HepG2 (cell line): ENCODE measurements at regions not wholly inside any gene's neighbourhood (a gene's known extent, or its start where the extent isn't known, plus 50 kb on each side); places are given as distances from the start of the nearest gene placed in this dataset.

ENCODE experiments used
- ATAC-seq: fragments of 200-7000 bp; cut with Tn5 transposase; 3 replicates; pipeline ENCODE4 v1.9.1; 2020; ENCODE audit warnings: mild to moderate bottlenecking, moderate library complexity
- BruUV-seq: library from RNA; stranded (reverse); fragments of 400-500 nt; replicated peaks from 2 replicates; lab custom pipeline; 2021; lab: Mats Ljungman, UMichigan
- CTCF ChIA-PET: fragments of 300-600 bp; formaldehyde crosslinking; extraction: SDS; loops from one replicate; lab custom pipeline; 2021; ENCODE audit warnings: low total read pairs, inconsistent platforms, low intra/inter-chr PET ratio; lab: Yijun Ruan, JAX
- POLR2A ChIA-PET: fragments of 350-600 bp; sonication (Branson Sonifier 250); formaldehyde crosslinking; loops from one replicate; lab custom pipeline; 2020; ENCODE audit warnings: antibody characterized with exemption, inconsistent platforms; lab: Yijun Ruan, JAX
- DNase-seq: peaks from one replicate; pipeline ENCODE4 v3.0.0-alpha.2; 2015; ENCODE audit warnings: low spot score
- FAIRE-seq: peaks from 3 replicates; lab custom pipeline; 2011; peaks lifted over from hg19 to GRCh38; lab: Jason Lieb, UNC
- H2AFZ ChIP-seq: one replicate; pipeline ENCODE4 v1.6.1; 2011; ENCODE audit warnings: low read length, inconsistent platforms
- H3K27ac ChIP-seq: fragments of 300-600 bp; 3 replicates; pipeline ENCODE4 v1.8.0; 2011; ENCODE audit warnings: mixed run types, mild to moderate bottlenecking, mixed read lengths, low read length, inconsistent platforms; ENCODE audit not compliant: insufficient read depth; ENCODE audit errors: extremely low read length
- H3K27me3 ChIP-seq, 2 experiments: fragments of 200-600 bp in 1 of 2; 2 replicates in 1 of 2; 3 replicates in 1 of 2; pipeline versions ENCODE4 v1.6.0 to v1.8.0; 2011; ENCODE audit warnings: low read length in 2 of 2, mild to moderate bottlenecking in 2 of 2, moderate library complexity in 2 of 2, inconsistent platforms in 1 of 2; ENCODE audit not compliant: insufficient read depth in 2 of 2, control insufficient read depth in 1 of 2
- H3K36me3 ChIP-seq, 2 experiments: fragments of 200-600 bp in 1 of 2; replicated peaks in 1 of 2; 2 replicates in 1 of 2; 3 replicates in 1 of 2; pipeline versions ENCODE4 v1.5.1 to v1.8.0; 2011; ENCODE audit warnings: low read length in 2 of 2, inconsistent platforms in 1 of 2; ENCODE audit not compliant: insufficient read depth in 2 of 2, control insufficient read depth in 1 of 2
- H3K4me1 ChIP-seq: 2 replicates; pipeline ENCODE4 v1.5.1; 2012; ENCODE audit warnings: low read length, inconsistent platforms; ENCODE audit not compliant: insufficient read depth
- H3K4me2 ChIP-seq: 2 replicates; pipeline ENCODE4 v1.6.0; 2011; ENCODE audit warnings: low read depth, low read length, inconsistent platforms
- H3K4me3 ChIP-seq, 3 experiments: fragments of 200-600 bp in 1 of 3; sonication (generic), shearing (Covaris generic) in 1 of 3; replicated peaks in 1 of 3; 2 replicates each; pipeline ENCODE4 v1.5.1; 2011 to 2016; ENCODE audit warnings: low read length in 3 of 3, inconsistent platforms in 2 of 3, low read depth in 2 of 3, mild to moderate bottlenecking in 2 of 3, control low read depth in 1 of 3, mixed read lengths in 1 of 3; ENCODE audit not compliant: insufficient read depth in 1 of 3
- H3K79me2 ChIP-seq: one replicate; pipeline ENCODE4 v1.6.1; 2011; ENCODE audit warnings: low read length, inconsistent platforms; ENCODE audit not compliant: insufficient read depth
- H3K9ac ChIP-seq: 2 replicates; pipeline ENCODE4 v1.6.0; 2011; ENCODE audit warnings: mild to moderate bottlenecking, low read depth, low read length, inconsistent platforms; ENCODE audit not compliant: insufficient read depth
- H3K9me3 ChIP-seq: 2 replicates; pipeline ENCODE4 v1.5.1; 2012; ENCODE audit warnings: mild to moderate bottlenecking, low read length
- H4K20me1 ChIP-seq: 2 replicates; pipeline ENCODE4 v1.6.0; 2011; ENCODE audit warnings: inconsistent platforms, mild to moderate bottlenecking, low read length, moderate library complexity; ENCODE audit not compliant: insufficient read depth
- MBNL3 ChIP-seq: fragments of 250-450 bp; sonication (Bioruptor Pico); conservative IDR thresholded peaks from 2 replicates; pipeline ENCODE4 v1.8.0; 2022; ENCODE audit warnings: mild to moderate bottlenecking, inconsistent platforms
- NFE2L2 ChIP-seq: fragments of 150-350 bp; IDR thresholded peaks from 2 replicates; pipeline ENCODE4 v1.6.1; 2014; ENCODE audit warnings: low read length
- SNAPC4 ChIP-seq: sonication (generic); formaldehyde crosslinking; IDR thresholded peaks from 2 replicates; pipeline ENCODE4 v1.4.0; 2020; ENCODE audit warnings: mild to moderate bottlenecking, missing genetic modification reagents
- ZNF263 ChIP-seq: sonication (generic); formaldehyde crosslinking; IDR thresholded peaks from 2 replicates; pipeline ENCODE4 v1.4.0; 2020; ENCODE audit warnings: missing genetic modification reagents
- ZNF343 ChIP-seq: sonication (generic); formaldehyde crosslinking; IDR thresholded peaks from 2 replicates; pipeline ENCODE4 v1.4.0; 2020; ENCODE audit warnings: mild to moderate bottlenecking, missing genetic modification reagents
- ZNF691 ChIP-seq: sonication (generic); formaldehyde crosslinking; IDR thresholded peaks from 2 replicates; pipeline ENCODE4 v1.4.0; 2020; ENCODE audit warnings: missing genetic modification reagents, low read depth, mild to moderate bottlenecking, borderline replicate concordance
- WGBS: methylation state at CpG from one replicate; pipeline ENCODE4 v1.1.6; 2017; ENCODE audit warnings: low lambda C conversion rate; 5-methylcytosine and 5-hydroxymethylcytosine counted together
- in situ Hi-C: cut with HindIII; loops from 2 replicates; pipeline ENCODE4 v1.10.0; 2017; ENCODE audit warnings: low pct_unique_long_range_greater_than_20kb; ENCODE audit not compliant: extremely low pct_ligation_motif_present
- intact Hi-C: fragments of 100-400 bp; cut with micrococcal nuclease; formaldehyde crosslinking; loops from one replicate; pipeline ENCODE4 v1.10.0; 2022; ENCODE audit not compliant: unreplicated experiment
- TF ChIP-seq, protein P1 (sequence below): sonication (generic); formaldehyde crosslinking; IDR thresholded peaks from 2 replicates; pipeline ENCODE4 v1.5.0; 2020; ENCODE audit warnings: mild to moderate bottlenecking, missing genetic modification reagents
- TF ChIP-seq, protein P2 (sequence below): IDR thresholded peaks from 2 replicates; pipeline ENCODE4 v1.6.1; 2016; ENCODE audit warnings: mild to moderate bottlenecking, missing biosample characterization, missing genetic modification reagents

DNA sequence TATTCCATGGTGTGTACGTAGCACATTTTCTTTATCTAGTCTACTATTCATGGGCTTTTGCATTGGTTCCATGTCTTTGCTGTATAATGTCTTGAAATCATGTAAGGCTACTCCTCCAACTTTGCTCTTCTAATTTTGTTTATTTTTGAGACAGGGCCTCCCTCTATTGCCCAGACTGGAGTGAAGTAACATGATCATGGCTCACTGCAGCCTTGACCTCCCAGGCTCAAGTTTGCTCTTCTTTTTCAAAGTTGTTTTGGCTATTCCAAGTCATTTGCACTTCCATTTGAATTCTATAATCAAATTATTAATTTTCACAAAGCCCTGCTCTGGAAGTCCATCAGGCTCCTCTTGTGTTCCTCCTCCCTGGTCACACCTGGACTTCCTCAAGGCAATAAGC, 90.2 kb upstream of the SGIP1 start:
- H3K4me1 ChIP-seq: no peaks in the 10 kb centered on the region
- 83% methylated on average over 1 of the region's 1 CpG for WGBS
- H2AFZ ChIP-seq: no peak overlapping the region
- no peak overlapping the region for H3K9ac ChIP-seq
- TF ChIP-seq ZNF343 (no peak), MBNL3 (CRISPR knock-in tag) (no peak), ZNF691 (CRISPR knock-in tag) (no peak), ZNF263 (CRISPR knock-in tag) (no peak), SNAPC4 (CRISPR knock-in tag) (no peak), NFE2L2 (no peak)
- TF ChIP-seq, protein P1, sequence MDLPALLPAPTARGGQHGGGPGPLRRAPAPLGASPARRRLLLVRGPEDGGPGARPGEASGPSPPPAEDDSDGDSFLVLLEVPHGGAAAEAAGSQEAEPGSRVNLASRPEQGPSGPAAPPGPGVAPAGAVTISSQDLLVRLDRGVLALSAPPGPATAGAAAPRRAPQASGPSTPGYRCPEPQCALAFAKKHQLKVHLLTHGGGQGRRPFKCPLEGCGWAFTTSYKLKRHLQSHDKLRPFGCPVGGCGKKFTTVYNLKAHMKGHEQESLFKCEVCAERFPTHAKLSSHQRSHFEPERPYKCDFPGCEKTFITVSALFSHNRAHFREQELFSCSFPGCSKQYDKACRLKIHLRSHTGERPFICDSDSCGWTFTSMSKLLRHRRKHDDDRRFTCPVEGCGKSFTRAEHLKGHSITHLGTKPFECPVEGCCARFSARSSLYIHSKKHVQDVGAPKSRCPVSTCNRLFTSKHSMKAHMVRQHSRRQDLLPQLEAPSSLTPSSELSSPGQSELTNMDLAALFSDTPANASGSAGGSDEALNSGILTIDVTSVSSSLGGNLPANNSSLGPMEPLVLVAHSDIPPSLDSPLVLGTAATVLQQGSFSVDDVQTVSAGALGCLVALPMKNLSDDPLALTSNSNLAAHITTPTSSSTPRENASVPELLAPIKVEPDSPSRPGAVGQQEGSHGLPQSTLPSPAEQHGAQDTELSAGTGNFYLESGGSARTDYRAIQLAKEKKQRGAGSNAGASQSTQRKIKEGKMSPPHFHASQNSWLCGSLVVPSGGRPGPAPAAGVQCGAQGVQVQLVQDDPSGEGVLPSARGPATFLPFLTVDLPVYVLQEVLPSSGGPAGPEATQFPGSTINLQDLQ (CRISPR knock-in tag): no peak
- TF ChIP-seq, protein P2, sequence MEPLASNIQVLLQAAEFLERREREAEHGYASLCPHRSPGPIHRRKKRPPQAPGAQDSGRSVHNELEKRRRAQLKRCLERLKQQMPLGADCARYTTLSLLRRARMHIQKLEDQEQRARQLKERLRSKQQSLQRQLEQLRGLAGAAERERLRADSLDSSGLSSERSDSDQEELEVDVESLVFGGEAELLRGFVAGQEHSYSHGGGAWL: no peak
- ATAC-seq (no peak), DNase-seq (no peak), FAIRE-seq (no peak)
- intact Hi-C loops: no loop called here
- H3K27ac ChIP-seq: no peak overlapping the region
- no peaks in the 10 kb centered on the region for H3K9me3 ChIP-seq
- no TSS peak for BruUV-seq
- ChIA-PET POLR2A (no interaction called here), CTCF (no interaction called here)
- H3K36me3 ChIP-seq: no peaks in the 10 kb centered on the region
- H4K20me1 ChIP-seq: no peaks in the 10 kb centered on the region
- in situ Hi-C loops: loop anchor here (10.0 kb wide), 1 partner anchor 189 kb away; no protein-coding TSS in a partner anchor
- no peaks in the 10 kb centered on the region for H3K79me2 ChIP-seq
- H3K4me3 ChIP-seq: no peak overlapping the region
- H3K27me3 ChIP-seq: no peaks in the 10 kb centered on the region
- no peak overlapping the region for H3K4me2 ChIP-seq
